ENCODE measurements at regions not wholly inside any gene's neighbourhood (a gene's known extent, or its start where the extent isn't known, plus 50 kb on each side); places are given as distances from the start of the nearest gene placed in this dataset.

DNA sequence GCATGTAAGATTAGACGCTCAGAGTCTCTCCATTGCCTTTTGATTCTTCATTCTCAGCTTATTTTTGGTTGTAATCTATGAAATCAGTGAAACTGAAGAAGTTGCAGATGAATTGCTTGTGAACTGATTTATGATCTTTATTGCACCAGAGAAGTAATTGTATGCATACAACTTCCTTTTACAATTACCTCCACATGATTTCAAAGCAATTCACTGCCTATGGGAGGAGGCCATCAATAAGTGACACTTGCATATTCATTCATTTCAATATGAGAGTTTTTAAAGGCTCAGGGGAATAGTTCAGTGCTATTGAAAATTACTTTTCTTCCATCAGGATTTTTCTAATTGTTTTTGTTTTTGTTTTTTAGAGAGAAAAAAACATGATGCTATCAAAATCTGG lies 222.3 kb downstream of the NKX6-1 start (continued):
- TF ChIP-seq, protein P1, sequence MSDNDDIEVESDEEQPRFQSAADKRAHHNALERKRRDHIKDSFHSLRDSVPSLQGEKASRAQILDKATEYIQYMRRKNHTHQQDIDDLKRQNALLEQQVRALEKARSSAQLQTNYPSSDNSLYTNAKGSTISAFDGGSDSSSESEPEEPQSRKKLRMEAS (IDR thresholded peaks at IDR 0.05) = no peak
- no peak for TF ChIP-seq HNF4A (conservative IDR thresholded peaks at IDR 0.05)
- TF ChIP-seq RAD21 (IDR thresholded peaks at IDR 0.05) = no peak
- TF ChIP-seq FOXA2 (IDR thresholded peaks at IDR 0.05) = no peak
- TF ChIP-seq NR2F2 (IDR thresholded peaks at IDR 0.05) = no peak
- no peak for TF ChIP-seq TAF1 (conservative IDR thresholded peaks at IDR 0.05)
- TF ChIP-seq JUND (IDR thresholded peaks at IDR 0.05) = no peak

DNA sequence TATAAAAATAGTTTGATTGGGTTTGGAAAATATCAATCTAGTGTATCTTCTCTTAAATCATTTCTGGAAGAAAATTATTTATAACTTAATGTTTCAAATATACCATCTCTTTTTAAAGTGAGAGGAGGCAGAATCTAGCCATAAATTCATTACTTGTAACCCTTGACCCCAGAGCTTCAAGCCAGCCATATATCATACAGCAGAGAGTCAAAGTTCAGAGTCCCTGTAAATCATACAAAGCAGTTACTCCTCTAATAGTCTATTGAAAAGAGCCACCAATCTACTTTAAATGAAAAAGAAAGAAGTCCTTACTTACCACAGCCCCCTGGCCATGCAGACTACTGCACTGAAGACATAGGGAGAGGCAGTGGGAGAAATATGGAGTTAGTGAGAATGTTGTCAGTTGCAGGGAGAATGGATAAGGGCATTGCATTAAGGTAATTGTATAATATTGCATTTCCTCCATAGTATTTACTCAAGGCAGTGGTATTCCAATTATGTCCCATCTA lies 229.5 kb downstream of the NKX6-1 start:
- Histone ChIP-seq H3K27ac (ENCODE audit: low read depth in 1 of 2, low read length in 2 of 2) (no peak overlapping the region), H3K4me1 (ENCODE audit: control insufficient read depth in 4 of 4, insufficient read depth in 4 of 4, low read length in 3 of 4) (no peaks in the 10 kb centered on the region), H3K27me3 (ENCODE audit: control insufficient read depth in 4 of 4, insufficient read depth in 4 of 4, low read length in 3 of 4) (no peaks in the 10 kb centered on the region), H3K9ac (ENCODE audit: low read depth in 1 of 2, low read length in 2 of 2) (no peak overlapping the region), H3K4me3 (ENCODE audit: low read depth in 1 of 3, low read length in 3 of 3) (no peak overlapping the region), H3K9me3 (ENCODE audit: control insufficient read depth in 4 of 4, low read length in 3 of 4) (no peaks in the 10 kb centered on the region), H3K36me3 (ENCODE audit: control insufficient read depth in 4 of 4, insufficient read depth in 3 of 4, low read depth in 1 of 4, low read length in 3 of 4) (no peaks in the 10 kb centered on the region)
- no peak for TF ChIP-seq RXRA (IDR thresholded peaks at IDR 0.05)
- DNase-seq (ENCODE audit: low spot score) = no peak

DNA sequence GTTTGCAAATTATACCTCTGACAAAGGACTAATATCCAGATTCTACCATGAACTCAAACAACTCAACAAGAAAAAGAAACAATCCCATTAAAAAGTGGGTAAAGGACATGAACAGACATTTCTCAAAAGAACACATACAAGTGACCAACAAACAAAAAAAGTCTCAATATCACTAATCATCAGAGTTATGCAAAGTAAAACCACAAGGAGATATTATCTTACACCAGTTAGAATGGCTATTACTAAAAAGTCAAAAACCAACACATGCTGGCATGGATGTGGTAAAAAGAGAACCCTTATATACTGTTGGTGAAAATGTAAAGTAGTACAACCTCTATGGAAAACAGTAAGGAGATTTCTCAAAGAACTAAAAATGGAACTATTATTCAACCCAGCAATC lies 234.4 kb downstream of the NKX6-1 start:
- no peak overlapping the region for H3K4me3 ChIP-seq (ENCODE audit: low read depth in 1 of 3, low read length in 3 of 3)
- no peak for DNase-seq (ENCODE audit: low spot score)
- no peak overlapping the region for H3K9ac ChIP-seq (ENCODE audit: low read depth in 1 of 2, low read length in 2 of 2)

DNA sequence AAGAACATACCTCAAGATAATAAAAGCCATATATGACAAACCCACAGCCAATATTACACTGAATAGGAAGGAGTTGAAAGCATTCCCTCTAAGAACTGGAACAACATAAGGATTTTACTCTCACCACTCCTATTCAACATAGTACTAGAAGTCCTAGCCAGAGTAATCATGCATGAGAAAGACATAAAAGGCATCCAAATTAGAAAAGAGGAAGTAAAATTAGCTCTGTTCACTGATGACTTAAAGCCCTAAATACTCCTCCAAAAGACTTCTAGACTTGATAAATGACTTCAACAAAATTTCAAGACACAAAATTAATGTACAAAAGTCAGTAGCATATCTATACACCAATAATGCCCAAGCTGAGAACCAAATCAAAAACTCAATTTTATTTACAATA lies 235.7 kb downstream of the NKX6-1 start:
- TF ChIP-seq NR2F2 (IDR thresholded peaks at IDR 0.05) (no peak), FOXA2 (IDR thresholded peaks at IDR 0.05) (no peak), JUND (IDR thresholded peaks at IDR 0.05) (no peak), SP1 (IDR thresholded peaks at IDR 0.05) (no peak)
- TF ChIP-seq, protein P2, sequence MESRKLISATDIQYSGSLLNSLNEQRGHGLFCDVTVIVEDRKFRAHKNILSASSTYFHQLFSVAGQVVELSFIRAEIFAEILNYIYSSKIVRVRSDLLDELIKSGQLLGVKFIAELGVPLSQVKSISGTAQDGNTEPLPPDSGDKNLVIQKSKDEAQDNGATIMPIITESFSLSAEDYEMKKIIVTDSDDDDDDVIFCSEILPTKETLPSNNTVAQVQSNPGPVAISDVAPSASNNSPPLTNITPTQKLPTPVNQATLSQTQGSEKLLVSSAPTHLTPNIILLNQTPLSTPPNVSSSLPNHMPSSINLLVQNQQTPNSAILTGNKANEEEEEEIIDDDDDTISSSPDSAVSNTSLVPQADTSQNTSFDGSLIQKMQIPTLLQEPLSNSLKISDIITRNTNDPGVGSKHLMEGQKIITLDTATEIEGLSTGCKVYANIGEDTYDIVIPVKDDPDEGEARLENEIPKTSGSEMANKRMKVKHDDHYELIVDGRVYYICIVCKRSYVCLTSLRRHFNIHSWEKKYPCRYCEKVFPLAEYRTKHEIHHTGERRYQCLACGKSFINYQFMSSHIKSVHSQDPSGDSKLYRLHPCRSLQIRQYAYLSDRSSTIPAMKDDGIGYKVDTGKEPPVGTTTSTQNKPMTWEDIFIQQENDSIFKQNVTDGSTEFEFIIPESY (IDR thresholded peaks at IDR 0.05) = no peak
- H3K9me3 ChIP-seq (ENCODE audit: control insufficient read depth in 4 of 4, low read length in 3 of 4) = peaks cover 0 to 6% (median 2%) of the 10 kb centered on the region in 4 donors
- DNase-seq (ENCODE audit: low spot score) = no peak

More for the DNA sequence above, 234.4 kb downstream of the NKX6-1 start:
- no peaks in the 10 kb centered on the region for H3K27me3 ChIP-seq (ENCODE audit: control insufficient read depth in 4 of 4, insufficient read depth in 4 of 4, low read length in 3 of 4)
- no peaks in the 10 kb centered on the region for H3K4me1 ChIP-seq (ENCODE audit: control insufficient read depth in 4 of 4, insufficient read depth in 4 of 4, low read length in 3 of 4)
- no peak overlapping the region for H3K27ac ChIP-seq (ENCODE audit: low read depth in 1 of 2, low read length in 2 of 2)
- H3K36me3 ChIP-seq (ENCODE audit: control insufficient read depth in 4 of 4, insufficient read depth in 3 of 4, low read depth in 1 of 4, low read length in 3 of 4) = no peaks in the 10 kb centered on the region
- TF ChIP-seq YY1 (IDR thresholded peaks at IDR 0.05) = no peak
- no peak for TF ChIP-seq JUND (IDR thresholded peaks at IDR 0.05)
- TF ChIP-seq, protein P1 (IDR thresholded peaks at IDR 0.05) = no peak
- no peak for TF ChIP-seq FOXA1 (IDR thresholded peaks at IDR 0.05)
- no peak for TF ChIP-seq NR2F2 (IDR thresholded peaks at IDR 0.05)
- TF ChIP-seq, protein P3, sequence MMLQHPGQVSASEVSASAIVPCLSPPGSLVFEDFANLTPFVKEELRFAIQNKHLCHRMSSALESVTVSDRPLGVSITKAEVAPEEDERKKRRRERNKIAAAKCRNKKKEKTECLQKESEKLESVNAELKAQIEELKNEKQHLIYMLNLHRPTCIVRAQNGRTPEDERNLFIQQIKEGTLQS (IDR thresholded peaks at IDR 0.05) = no peak
- H3K9me3 ChIP-seq (ENCODE audit: control insufficient read depth in 4 of 4, low read length in 3 of 4) = peaks cover 0 to 6% (median under 1%) of the 10 kb centered on the region in 4 donors

More for the DNA sequence above, 235.7 kb downstream of the NKX6-1 start:
- no peak overlapping the region for H3K27ac ChIP-seq (ENCODE audit: low read depth in 1 of 2, low read length in 2 of 2)
- H3K9ac ChIP-seq (ENCODE audit: low read depth in 1 of 2, low read length in 2 of 2) = no peak overlapping the region
- no peak overlapping the region for H3K4me3 ChIP-seq (ENCODE audit: low read depth in 1 of 3, low read length in 3 of 3)
- no peaks in the 10 kb centered on the region for H3K27me3 ChIP-seq (ENCODE audit: control insufficient read depth in 4 of 4, insufficient read depth in 4 of 4, low read length in 3 of 4)
- H3K36me3 ChIP-seq (ENCODE audit: control insufficient read depth in 4 of 4, insufficient read depth in 3 of 4, low read depth in 1 of 4, low read length in 3 of 4) = no peaks in the 10 kb centered on the region
- no peaks in the 10 kb centered on the region for H3K4me1 ChIP-seq (ENCODE audit: control insufficient read depth in 4 of 4, insufficient read depth in 4 of 4, low read length in 3 of 4)
